NCI-H1092 treated with DMSO at 0.1 percent for 48 hours (cell line): ENCODE measurements at regions not wholly inside any gene's neighbourhood (a gene's known extent, or its start where the extent isn't known, plus 50 kb on each side); places are given as distances from the start of the nearest gene placed in this dataset.
"Not testable (repeated sequence)": the region's sequence is repeated elsewhere in the genome, so short reads cannot be mapped to it uniquely, and the experiment has no call there.

Experiments
- DNase-seq: peaks from one replicate; lab custom pipeline; 2025; lab: John Stamatoyannopoulos, UW

DNA sequence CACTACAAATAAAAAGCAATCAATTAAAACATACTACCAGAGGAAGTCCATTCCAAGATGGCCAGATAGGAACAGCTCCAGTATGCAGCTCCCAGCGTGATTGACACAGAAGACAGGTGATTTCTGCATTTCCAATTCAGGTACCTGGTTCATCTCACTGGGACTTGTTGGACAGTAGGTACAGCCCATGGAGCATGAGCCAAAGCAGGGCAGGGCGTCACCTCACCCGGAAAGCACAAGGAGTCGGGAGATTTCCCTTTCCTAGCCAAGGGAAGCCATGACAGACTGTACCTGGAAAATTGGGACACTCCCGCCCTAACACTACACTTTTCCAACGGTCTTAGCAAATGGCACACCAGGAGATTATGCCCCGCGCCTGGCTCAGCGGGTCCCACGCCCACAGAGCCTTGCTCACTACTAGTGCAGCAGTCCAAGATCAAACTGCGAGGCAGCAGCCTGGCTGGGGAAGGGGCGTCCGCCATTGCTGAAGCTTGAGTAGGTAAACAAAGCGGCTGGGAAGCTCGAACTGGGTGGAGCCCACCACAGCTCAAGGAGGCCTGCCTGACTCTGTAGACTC lies 106.0 kb downstream of the BUD13 start:
- not testable (repeated sequence) for DNase-seq

- no peak for DNase-seq
Measured at GRCh38 chr11:116665523-116665922, 107.3 kb downstream of the BUD13 start.

DNA sequence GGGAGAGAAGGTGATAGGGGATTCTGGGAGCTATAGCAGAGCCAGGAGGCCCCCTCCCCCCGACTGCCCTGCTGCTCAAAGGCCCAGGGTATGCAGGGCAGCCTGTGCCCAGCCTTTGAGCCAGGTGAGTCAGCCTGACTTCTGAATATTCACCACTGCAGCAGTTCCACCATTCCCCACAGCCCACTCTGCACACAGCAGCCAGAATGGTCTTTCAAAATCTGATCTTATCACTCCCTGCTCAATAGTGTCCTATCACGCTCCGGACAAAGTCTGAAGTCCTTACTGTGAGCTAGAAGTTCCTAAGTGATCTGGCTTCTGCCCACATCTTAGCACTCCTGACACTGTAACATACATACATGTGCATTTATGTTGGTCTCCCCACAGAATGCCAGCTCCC lies 111.7 kb downstream of the BUD13 start:
- no peak for DNase-seq

DNA sequence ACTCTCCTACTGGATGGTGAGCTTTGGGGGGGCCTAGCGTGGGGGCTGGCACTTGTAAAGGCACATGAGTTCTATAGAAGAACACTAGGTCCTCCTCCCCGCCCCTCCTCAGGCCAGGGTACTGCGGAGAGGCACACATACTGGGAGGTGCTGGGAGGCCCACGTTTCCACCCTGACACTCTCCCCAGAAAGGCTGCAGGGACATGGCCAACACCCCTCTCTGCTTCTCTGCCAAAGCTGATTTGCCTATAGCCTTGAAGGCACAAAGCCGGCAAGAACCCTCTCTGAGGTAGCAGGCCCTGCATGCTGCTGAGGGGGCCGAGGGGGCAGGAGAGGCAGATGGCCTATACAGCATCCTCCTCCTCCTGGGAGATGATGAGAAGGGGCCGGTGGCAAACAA lies 112.8 kb downstream of the BUD13 start:
- no peak for DNase-seq

DNA sequence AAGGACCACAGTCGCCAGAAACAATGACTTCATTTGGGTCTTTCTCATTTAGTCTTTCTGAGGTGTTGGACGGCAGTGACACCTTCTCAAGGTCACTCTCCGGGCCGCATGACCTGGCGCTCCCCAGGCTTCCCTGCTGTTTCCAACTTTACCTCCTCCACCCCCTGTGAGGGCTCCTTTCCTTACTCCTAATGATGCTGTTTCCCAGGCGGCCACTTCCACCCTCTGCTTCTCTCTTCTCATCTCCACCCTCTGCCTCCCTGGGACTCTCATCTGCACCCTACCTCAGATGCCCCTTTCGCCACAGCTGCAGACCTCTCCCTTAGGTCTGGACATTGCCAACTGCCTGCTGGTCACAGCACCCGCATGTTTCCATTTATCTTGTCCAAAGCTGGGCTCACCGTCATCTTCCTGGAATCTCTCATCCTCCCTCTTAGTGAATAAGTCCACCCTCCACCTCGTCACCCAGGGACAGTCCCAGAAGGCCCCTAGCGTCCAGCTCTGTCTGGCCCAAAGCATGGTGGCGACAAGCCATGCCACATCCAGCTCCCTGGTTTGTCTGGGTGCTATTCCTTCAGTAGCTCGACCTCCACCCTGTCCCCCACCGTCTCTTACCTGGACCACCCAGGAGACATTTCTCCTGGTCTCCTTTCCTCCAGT lies 113.8 kb downstream of the BUD13 start:
- no peak for DNase-seq

GRCh38 chr11:116657842-116658825 lies 114.7 kb downstream of the BUD13 start:
- no peak for DNase-seq

GRCh38 chr11:116656011-116656410 lies 116.8 kb downstream of the BUD13 start:
- no peak for DNase-seq

- DNase-seq: no peak
Measured at GRCh38 chr11:116654526-116654925, 118.3 kb downstream of the BUD13 start.

DNA sequence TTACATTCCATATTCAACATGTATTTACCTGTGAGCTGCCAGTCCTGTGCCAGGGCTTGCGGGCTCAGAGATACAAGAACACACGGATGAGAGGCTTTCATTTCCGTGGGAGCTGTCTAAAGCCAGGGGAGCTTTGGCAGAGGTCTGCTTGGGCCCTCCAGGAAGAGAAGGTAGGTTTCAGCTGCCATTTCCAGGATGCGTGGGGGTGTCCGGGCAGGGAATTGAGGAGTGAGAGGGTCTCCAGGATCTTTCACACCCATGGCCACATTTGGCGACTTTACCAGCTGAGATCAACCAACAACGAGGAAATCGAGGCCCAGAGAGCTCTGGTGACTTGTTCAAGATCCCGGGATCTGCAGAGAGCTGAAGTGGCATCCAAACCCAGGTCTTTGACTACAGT lies 119.6 kb downstream of the BUD13 start:
- no peak for DNase-seq

DNA sequence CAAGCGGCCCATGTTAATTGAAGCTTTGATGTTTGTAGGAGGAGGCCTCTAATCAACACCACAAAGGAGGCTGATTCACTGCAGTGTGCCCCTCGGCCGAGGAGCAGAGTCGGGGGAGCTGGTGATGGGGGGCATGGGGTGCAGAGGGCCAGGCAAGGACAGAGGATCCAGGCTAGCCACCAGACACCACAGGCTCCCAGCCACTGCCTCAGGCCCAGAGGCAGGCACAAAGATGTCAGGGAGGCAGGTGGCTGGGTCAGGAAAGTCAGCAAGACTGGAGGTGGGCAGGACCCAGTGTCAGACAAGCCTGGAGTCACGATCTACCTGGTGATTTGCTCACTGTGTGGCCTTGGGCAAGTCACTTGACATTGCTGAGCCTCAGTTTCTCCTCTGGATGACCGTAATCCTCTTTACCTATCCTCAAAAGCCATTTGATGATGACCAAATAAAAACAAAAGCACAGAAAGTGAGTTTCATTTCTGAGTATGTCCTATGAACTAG lies 121.0 kb downstream of the BUD13 start:
- DNase-seq: no peak

DNA sequence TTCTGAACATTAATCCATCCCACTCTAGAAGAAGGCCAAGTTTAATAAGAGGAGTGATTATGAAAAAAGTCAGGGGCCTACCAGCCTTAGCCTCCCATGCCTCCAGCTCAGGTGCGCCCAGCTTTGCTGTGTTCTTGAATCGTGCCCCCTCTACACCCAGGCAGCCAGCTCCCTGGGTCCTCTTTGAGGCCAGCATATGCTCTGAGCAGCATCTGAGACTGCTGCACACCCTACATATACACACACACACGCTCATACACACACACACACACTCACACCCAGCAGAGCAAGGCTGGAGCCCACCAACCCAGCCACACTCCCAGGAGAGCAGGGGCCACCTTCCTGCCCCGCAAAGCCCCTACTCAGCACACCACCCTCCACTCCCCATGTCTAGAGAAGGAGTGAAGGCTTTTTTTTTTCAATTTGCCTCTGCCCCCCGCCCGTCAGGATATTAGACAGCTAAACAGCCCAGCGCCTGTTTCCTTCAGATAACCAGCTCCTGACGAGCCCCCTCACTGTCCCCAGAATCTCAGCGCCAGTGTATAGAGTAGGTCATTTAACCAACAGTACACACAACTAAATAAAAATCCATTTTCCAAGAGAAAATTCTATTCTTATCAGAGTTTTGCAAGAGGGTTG lies 121.6 kb downstream of the BUD13 start:
- DNase-seq: no peak

GRCh38 chr11:116650052-116650451 lies 122.7 kb downstream of the BUD13 start:
- no peak for DNase-seq

GRCh38 chr11:116649268-116649667 lies 123.5 kb downstream of the BUD13 start:
- no peak for DNase-seq

DNA sequence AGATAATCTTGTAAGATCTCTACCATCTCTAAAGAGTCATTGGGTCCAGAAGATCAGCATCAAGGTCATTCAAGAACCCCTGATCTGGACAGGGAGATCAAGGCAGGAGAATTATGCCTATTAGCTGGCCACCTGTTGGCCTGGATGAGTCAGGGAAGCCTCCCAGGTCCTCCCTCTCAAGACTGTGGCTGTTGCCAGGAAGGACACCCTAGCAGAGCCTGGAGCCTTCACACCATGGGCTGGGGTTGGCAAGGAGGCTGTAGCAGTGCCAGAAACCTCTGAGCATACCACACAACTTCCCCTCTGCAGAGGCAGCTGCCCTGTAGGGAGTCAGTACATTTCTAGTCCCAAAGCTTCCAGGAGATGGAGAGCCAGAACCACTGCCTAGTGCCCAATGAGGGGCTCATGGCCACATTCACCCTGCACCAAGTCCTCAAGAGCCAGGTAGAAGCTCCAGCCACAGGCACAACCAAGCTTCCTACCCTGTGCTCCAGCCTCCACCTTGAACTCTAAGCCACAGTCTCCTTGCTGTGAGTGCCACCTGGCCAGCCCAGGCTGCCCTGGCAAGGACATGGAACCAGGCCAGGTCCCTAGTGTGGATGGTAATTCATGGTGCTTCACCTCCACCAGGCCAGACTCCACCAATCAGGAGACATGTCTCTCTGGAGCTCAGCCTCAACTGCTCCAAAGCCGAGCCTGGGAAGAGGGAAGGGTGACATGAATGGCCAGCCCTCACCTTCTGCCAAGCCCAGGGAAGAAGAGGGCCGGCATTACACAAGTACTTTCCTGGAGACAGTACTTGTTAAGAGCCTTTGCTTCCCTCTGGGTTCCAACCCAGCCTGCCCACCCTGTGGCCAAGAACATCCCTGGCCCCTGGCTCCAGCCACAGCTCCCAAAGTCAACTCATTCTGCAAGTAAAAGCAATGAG lies 124.3 kb downstream of the BUD13 start:
- DNase-seq: no peak

DNA sequence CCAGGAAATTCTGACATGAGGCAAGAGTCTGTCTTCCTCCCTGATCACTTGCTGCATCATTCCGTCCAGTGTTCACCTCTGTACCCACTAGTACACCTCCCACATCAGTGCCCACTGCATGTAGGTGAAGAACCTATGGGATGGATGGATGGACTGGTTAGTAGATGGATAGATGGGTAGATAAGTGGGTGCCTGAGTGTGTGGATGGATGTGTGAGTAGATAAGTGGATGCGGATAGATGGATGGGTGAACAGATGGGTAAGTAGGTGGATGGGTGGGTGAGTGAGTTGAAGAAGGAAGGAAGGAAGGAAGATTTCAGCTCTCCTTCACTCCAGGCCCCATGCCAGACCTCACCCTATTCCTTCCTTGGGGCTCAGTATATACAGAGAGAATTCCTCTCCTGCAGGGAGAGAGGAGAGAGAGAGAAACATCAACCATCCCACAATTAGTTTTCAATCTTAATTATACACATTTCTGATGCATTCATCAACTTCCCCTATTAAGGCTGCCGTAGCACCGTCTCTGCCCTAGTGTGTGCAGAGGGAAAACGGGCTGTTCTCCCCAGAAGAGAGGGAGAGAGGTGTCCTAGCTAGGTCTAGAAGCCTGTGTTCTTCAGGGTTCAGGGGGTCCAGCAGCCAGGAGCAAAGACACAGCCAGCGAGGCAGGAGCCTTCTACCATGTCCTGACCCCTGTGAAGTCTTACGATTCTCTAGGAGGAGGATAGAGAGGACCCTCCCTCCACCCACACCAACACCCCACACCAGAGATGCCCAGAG lies 125.3 kb downstream of the BUD13 start:
- DNase-seq: no peak

- DNase-seq: no peak
Measured at GRCh38 chr11:116646191-116646590, 126.6 kb downstream of the BUD13 start.

DNA sequence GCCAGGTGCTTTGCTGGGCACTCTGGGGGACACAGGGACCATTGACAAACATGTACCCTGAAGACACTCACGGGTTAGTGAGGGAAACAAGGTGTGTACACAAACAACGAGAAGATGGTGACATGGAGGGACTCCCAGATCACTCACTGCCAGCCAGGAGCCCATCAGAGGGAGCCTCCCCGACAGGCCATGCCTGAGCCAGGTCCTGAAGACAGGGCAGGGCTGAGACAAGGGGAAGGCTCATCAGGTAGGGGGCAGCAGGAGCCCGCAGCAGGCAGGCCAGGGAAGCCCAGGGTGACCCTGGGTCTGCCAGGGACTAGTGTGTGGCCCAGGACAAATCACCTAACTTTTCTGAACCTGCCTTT lies 127.9 kb downstream of the BUD13 start:
- DNase-seq: no peak

GRCh38 chr11:116644201-116644940 lies 128.4 kb downstream of the BUD13 start:
- no peak for DNase-seq

DNA sequence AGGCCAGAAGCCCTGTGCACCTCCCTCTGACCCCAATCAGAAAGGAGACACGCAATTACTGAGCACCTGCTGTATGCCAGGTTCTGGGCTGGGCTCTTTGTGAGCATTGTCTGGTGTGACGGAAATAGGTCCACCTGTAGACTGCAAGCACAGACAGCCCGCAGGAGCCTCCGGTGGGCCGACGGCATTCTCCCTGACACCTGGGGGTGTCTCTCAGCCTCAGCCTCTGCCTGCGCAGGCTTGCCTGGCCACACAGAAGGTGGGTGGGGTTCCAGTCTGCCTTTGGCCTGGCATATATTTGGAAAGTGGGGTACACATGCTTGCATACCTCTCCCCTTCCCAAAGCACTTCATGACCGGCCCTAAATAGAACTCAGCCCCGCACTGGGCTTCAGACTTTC lies 129.3 kb downstream of the BUD13 start:
- DNase-seq: no peak

DNA sequence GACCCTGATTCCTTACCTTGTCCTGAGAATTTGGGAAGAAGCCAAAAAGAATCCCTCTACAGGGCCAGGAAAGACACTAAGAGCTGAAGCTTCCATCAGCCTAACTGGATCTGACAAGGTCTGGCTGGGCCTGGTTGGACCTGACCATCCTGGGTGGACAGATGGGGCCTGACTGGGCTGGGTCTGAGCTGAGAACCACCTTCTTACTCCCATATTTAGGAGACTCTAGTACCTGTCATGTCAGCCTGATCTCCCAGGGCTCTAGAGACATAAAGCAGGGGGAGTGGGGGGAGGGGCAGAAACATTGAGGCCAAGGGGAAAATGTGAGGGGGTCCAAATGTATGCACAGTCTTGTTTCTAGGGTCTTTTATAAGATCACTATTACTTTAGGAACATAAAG lies 129.9 kb downstream of the BUD13 start:
- no peak for DNase-seq
